ENCODE measurements at regions not wholly inside any gene's neighbourhood (a gene's known extent, or its start where the extent isn't known, plus 50 kb on each side); places are given as distances from the start of the nearest gene placed in this dataset.

DNA sequence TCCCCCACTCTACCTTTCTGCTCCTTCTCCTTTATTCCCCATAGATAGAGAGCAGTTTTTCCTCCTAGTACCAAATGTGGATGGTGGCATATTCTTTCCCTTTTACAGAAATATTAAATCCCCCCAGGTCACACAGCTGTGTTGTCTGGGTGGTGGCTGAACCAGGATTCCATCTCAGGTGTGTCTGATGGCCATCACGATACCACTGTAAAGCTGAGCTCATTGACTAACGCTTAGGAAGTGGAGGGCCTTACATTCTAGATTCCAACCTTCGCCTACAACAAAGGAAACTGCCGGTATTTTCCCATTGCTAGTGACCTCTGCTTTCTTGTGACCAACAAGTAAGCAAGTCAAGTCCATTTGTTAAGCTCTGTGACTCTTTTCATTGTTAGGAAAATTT, 131.9 kb upstream of the KLF4 start:
- Histone ChIP-seq H3K14ac (ENCODE audit: low read length) (no peak overlapping the region), H3K79me2 (ENCODE audit: control insufficient read depth, insufficient read depth, low read length, poor library complexity) (no peaks in the 10 kb centered on the region), H3K9ac (ENCODE audit: low read length) (no peak overlapping the region), H2BK120ac (ENCODE audit: insufficient read depth, low read length, poor library complexity) (no peak overlapping the region), H3K27me3 (ENCODE audit: insufficient read depth, low read length) (no peaks in the 10 kb centered on the region), H3K23ac (ENCODE audit: low read length) (no peak overlapping the region), H3K79me1 (ENCODE audit: low read length) (no peaks in the 10 kb centered on the region), H3K4ac (ENCODE audit: low read depth, low read length) (no peak overlapping the region), H3K18ac (ENCODE audit: low read length) (no peak overlapping the region), H3K9me3 (ENCODE audit: insufficient read depth, low read depth, low read length) (no peaks in the 10 kb centered on the region), H2BK5ac (ENCODE audit: low read depth, low read length, poor library complexity) (no peak overlapping the region), H4K12ac (ENCODE audit: low read depth, low read length) (no peak overlapping the region), H3K27ac (ENCODE audit: low read depth, low read length) (no peak overlapping the region), H3K4me1 (ENCODE audit: control insufficient read depth in 1 of 2, insufficient read depth in 2 of 2, low read length in 2 of 2) (peaks cover 3 to 7% of the 10 kb centered on the region in 2 experiments), H3K36me3 (ENCODE audit: control insufficient read depth in 1 of 2, insufficient read depth in 2 of 2, low read length in 2 of 2) (no peaks in the 10 kb centered on the region), H3K4me3 (ENCODE audit: low read depth, low read length) (no peak overlapping the region), H3K4me2 (ENCODE audit: low read length) (no peak overlapping the region), H2AK5ac (ENCODE audit: low read length) (no peak overlapping the region), H2AFZ (ENCODE audit: insufficient read depth, low read length, poor library complexity) (no peak overlapping the region), H2BK12ac (ENCODE audit: low read length) (no peak overlapping the region), H4K8ac (ENCODE audit: low read depth, low read length) (no peak overlapping the region), H4K91ac (ENCODE audit: low read depth, low read length) (no peak overlapping the region)
- peak; percentile 82 to 90 for DNase-seq
- WGBS (ENCODE audit: extremely low coverage, insufficient coverage, insufficient read length), result no CpG with 5 or more reads among the region's 4 CpGs

DNA sequence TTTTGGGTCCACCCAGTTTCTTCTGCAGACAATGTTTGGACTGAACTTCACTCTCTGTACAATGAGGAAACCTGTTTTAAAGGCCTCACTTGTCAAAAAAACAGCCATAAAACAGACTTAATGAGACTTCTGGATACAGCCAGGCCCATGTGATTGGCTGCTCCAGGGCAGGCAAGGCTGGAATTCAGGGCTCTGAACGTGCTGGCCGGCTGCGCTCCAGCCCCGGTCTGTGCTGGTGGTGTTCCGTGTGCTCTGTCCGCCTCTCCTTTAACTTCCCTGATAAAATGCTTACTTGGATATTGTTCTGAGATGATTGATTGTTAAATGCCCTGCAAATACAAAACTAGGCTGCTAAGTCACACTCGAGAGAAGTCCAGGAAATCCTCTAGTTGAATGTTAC, 131.2 kb upstream of the KLF4 start:
- Histone ChIP-seq H3K14ac (ENCODE audit: low read length) (no peak overlapping the region), H3K27ac (ENCODE audit: low read depth, low read length) (no peak overlapping the region), H4K8ac (ENCODE audit: low read depth, low read length) (no peak overlapping the region), H3K4me2 (ENCODE audit: low read length) (no peak overlapping the region), H2AK5ac (ENCODE audit: low read length) (no peak overlapping the region), H3K79me2 (ENCODE audit: control insufficient read depth, insufficient read depth, low read length, poor library complexity) (no peaks in the 10 kb centered on the region), H3K18ac (ENCODE audit: low read length) (no peak overlapping the region), H3K79me1 (ENCODE audit: low read length) (no peaks in the 10 kb centered on the region), H3K27me3 (ENCODE audit: insufficient read depth, low read length) (no peaks in the 10 kb centered on the region), H3K36me3 (ENCODE audit: control insufficient read depth in 1 of 2, insufficient read depth in 2 of 2, low read length in 2 of 2) (no peaks in the 10 kb centered on the region), H3K23ac (ENCODE audit: low read length) (no peak overlapping the region), H4K91ac (ENCODE audit: low read depth, low read length) (no peak overlapping the region), H3K4me3 (ENCODE audit: low read depth, low read length) (no peak overlapping the region), H3K9ac (ENCODE audit: low read length) (no peak overlapping the region), H3K9me3 (ENCODE audit: insufficient read depth, low read depth, low read length) (no peaks in the 10 kb centered on the region), H3K4ac (ENCODE audit: low read depth, low read length) (no peak overlapping the region), H4K12ac (ENCODE audit: low read depth, low read length) (no peak overlapping the region), H2AFZ (ENCODE audit: insufficient read depth, low read length, poor library complexity) (no peak overlapping the region), H2BK120ac (ENCODE audit: insufficient read depth, low read length, poor library complexity) (no peak overlapping the region), H3K4me1 (ENCODE audit: control insufficient read depth in 1 of 2, insufficient read depth in 2 of 2, low read length in 2 of 2) (peaks cover 3 to 7% of the 10 kb centered on the region in 2 experiments), H2BK5ac (ENCODE audit: low read depth, low read length, poor library complexity) (no peak overlapping the region), H2BK12ac (ENCODE audit: low read length) (no peak overlapping the region)
- peak; percentile 54 to 63 for DNase-seq
- WGBS (ENCODE audit: extremely low coverage, insufficient coverage, insufficient read length), result no CpG with 5 or more reads among the region's 7 CpGs

DNA sequence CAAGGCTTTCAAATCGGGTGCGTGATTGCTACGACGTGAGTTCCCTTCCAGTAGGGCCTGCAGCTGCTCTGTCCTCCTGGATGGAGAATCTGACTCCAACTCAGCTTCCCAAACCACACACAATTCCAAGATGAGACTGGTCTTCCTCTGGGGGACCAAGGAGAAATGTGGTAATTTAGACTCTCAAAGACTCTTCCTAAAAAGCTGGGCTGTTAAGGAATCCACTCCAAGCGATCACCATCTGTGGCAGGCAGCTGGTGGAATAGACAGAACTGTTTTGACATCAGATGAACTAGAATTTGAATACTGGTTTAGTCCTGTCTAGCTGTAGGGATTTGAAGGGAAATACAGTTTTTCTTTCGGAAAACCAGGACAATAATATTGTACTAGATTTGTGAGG, 130.7 kb upstream of the KLF4 start:
- Histone ChIP-seq H3K27me3 (ENCODE audit: insufficient read depth, low read length) (no peaks in the 10 kb centered on the region), H3K23ac (ENCODE audit: low read length) (no peak overlapping the region), H3K27ac (ENCODE audit: low read depth, low read length) (no peak overlapping the region), H3K79me1 (ENCODE audit: low read length) (no peaks in the 10 kb centered on the region), H2AK5ac (ENCODE audit: low read length) (no peak overlapping the region), H2BK12ac (ENCODE audit: low read length) (no peak overlapping the region), H2AFZ (ENCODE audit: insufficient read depth, low read length, poor library complexity) (no peak overlapping the region), H4K91ac (ENCODE audit: low read depth, low read length) (no peak overlapping the region), H2BK5ac (ENCODE audit: low read depth, low read length, poor library complexity) (no peak overlapping the region), H3K18ac (ENCODE audit: low read length) (no peak overlapping the region), H3K79me2 (ENCODE audit: control insufficient read depth, insufficient read depth, low read length, poor library complexity) (no peaks in the 10 kb centered on the region), H2BK120ac (ENCODE audit: insufficient read depth, low read length, poor library complexity) (no peak overlapping the region), H3K4ac (ENCODE audit: low read depth, low read length) (no peak overlapping the region), H3K36me3 (ENCODE audit: control insufficient read depth in 1 of 2, insufficient read depth in 2 of 2, low read length in 2 of 2) (no peaks in the 10 kb centered on the region), H3K4me3 (ENCODE audit: low read depth, low read length) (no peak overlapping the region), H3K14ac (ENCODE audit: low read length) (no peak overlapping the region), H4K12ac (ENCODE audit: low read depth, low read length) (no peak overlapping the region), H3K9ac (ENCODE audit: low read length) (no peak overlapping the region), H3K4me1 (ENCODE audit: control insufficient read depth in 1 of 2, insufficient read depth in 2 of 2, low read length in 2 of 2) (peaks cover 3 to 7% of the 10 kb centered on the region in 2 experiments), H3K9me3 (ENCODE audit: insufficient read depth, low read depth, low read length) (no peaks in the 10 kb centered on the region), H4K8ac (ENCODE audit: low read depth, low read length) (no peak overlapping the region), H3K4me2 (ENCODE audit: low read length) (no peak overlapping the region)
- peak in 1 of 2 donors; percentile 11 for DNase-seq
- no CpG with 5 or more reads among the region's 6 CpGs for WGBS (ENCODE audit: extremely low coverage, insufficient coverage, insufficient read length)

DNA sequence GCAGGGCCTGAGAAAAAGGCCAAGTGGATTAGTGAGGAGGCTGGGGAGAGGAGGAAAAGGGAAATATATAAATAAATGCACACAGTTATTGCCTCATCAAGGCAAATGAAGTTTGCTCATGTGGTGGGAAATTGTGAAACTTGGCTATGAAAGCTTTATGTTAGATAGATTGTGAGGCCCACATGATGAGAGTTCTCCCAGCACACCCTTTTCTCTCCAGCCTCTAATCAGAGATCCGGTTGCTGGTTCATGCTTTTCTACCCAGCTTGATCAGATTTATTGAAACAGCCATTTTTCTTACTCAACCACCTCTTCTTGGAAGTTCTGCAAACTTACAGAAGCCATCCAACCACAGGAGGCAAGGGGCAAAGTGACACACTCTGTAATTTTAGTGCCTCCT, 125.8 kb upstream of the KLF4 start:
- H4K8ac ChIP-seq (ENCODE audit: low read depth, low read length), result no peak overlapping the region
- H3K18ac ChIP-seq (ENCODE audit: low read length), result no peak overlapping the region
- H3K4me2 ChIP-seq (ENCODE audit: low read length), result no peak overlapping the region
- no peak overlapping the region for H4K12ac ChIP-seq (ENCODE audit: low read depth, low read length)
- no peak overlapping the region for H3K14ac ChIP-seq (ENCODE audit: low read length)
- no peaks in the 10 kb centered on the region for H3K79me1 ChIP-seq (ENCODE audit: low read length)
- peaks cover 1% of the 10 kb centered on the region for H3K9me3 ChIP-seq (ENCODE audit: insufficient read depth, low read depth, low read length)
- no peak overlapping the region for H2BK120ac ChIP-seq (ENCODE audit: insufficient read depth, low read length, poor library complexity)
- H2BK5ac ChIP-seq (ENCODE audit: low read depth, low read length, poor library complexity), result no peak overlapping the region
- H4K91ac ChIP-seq (ENCODE audit: low read depth, low read length), result no peak overlapping the region
- no peak overlapping the region for H3K4ac ChIP-seq (ENCODE audit: low read depth, low read length)
- H2AFZ ChIP-seq (ENCODE audit: insufficient read depth, low read length, poor library complexity), result no peak overlapping the region
- no peak overlapping the region for H3K4me3 ChIP-seq (ENCODE audit: low read depth, low read length)
- no peaks in the 10 kb centered on the region for H3K27me3 ChIP-seq (ENCODE audit: insufficient read depth, low read length)
- no peak overlapping the region for H3K23ac ChIP-seq (ENCODE audit: low read length)
- H2AK5ac ChIP-seq (ENCODE audit: low read length), result no peak overlapping the region
- H3K27ac ChIP-seq (ENCODE audit: low read depth, low read length), result no peak overlapping the region
- no peak for DNase-seq
- H3K36me3 ChIP-seq (ENCODE audit: control insufficient read depth in 1 of 2, insufficient read depth in 2 of 2, low read length in 2 of 2), result no peaks in the 10 kb centered on the region
- H2BK12ac ChIP-seq (ENCODE audit: low read length), result no peak overlapping the region
- no peak overlapping the region for H3K9ac ChIP-seq (ENCODE audit: low read length)
- no CpG with 5 or more reads among the region's 1 CpG for WGBS (ENCODE audit: extremely low coverage, insufficient coverage, insufficient read length)
- peaks cover 0 to 2% of the 10 kb centered on the region in 2 experiments for H3K4me1 ChIP-seq (ENCODE audit: control insufficient read depth in 1 of 2, insufficient read depth in 2 of 2, low read length in 2 of 2)
- no peaks in the 10 kb centered on the region for H3K79me2 ChIP-seq (ENCODE audit: control insufficient read depth, insufficient read depth, low read length, poor library complexity)
